HEK293 (cell line): ENCODE measurements at regions not wholly inside any gene's neighbourhood (a gene's known extent, or its start where the extent isn't known, plus 50 kb on each side); places are given as distances from the start of the nearest gene placed in this dataset.
"Not testable (repeated sequence)": the region's sequence is repeated elsewhere in the genome, so short reads cannot be mapped to it uniquely, and the experiment has no call there.

ENCODE experiments used
- CTCF ChIA-PET: fragments of 350-600 bp; formaldehyde crosslinking; extraction: SDS; loops from one replicate; lab custom pipeline; 2021; ENCODE audit warnings: antibody characterized with exemption; lab: Yijun Ruan, JAX
- POLR2A ChIA-PET: fragments of 300-600 bp; formaldehyde crosslinking; extraction: SDS; loops from one replicate; lab custom pipeline; 2020; ENCODE audit warnings: antibody characterized with exemption, inconsistent platforms; lab: Yijun Ruan, JAX
- H3K27ac ChIP-seq: fragments of 200-500 bp; sonication (Bioruptor generic); 2 replicates; pipeline ENCODE4 v1.5.1; 2014; ENCODE audit warnings: low read depth, low read length, control low read depth, inconsistent platforms; ENCODE audit errors: extremely low read depth
- H3K36me3 ChIP-seq, 2 experiments: fragments of 200-500 bp in 1 of 2; sonication (Bioruptor generic) in 1 of 2; 1 replicate in 1 of 2; 2 replicates in 1 of 2; pipeline ENCODE4 v1.5.1; 2014 to 2017; ENCODE audit warnings: inconsistent platforms in 2 of 2, low read length in 2 of 2; ENCODE audit not compliant: control insufficient read depth in 2 of 2, insufficient read depth in 1 of 2
- H3K4me1 ChIP-seq: fragments of 200-500 bp; sonication (Bioruptor generic); 2 replicates; pipeline ENCODE4 v1.5.1; 2014; ENCODE audit warnings: mild to moderate bottlenecking, low read length, inconsistent platforms; ENCODE audit not compliant: control insufficient read depth, insufficient read depth
- H3K4me3 ChIP-seq: 2 replicates; pipeline ENCODE4 v1.5.1; 2011; ENCODE audit warnings: low read depth, mild to moderate bottlenecking, control low read depth, low read length, moderate library complexity
- H3K9me3 ChIP-seq: fragments of 200-500 bp; sonication (Bioruptor generic); 2 replicates; pipeline ENCODE4 v1.5.1; 2014; ENCODE audit warnings: low read depth, low read length, inconsistent platforms; ENCODE audit not compliant: control insufficient read depth, insufficient read depth
- GLIS1 ChIP-seq: fragments of 450-650 bp; formaldehyde crosslinking; IDR thresholded peaks from 2 replicates; pipeline ENCODE4 v1.5.1; 2016; ENCODE audit warnings: missing biosample characterization, missing genetic modification characterization
- GLIS2 ChIP-seq: fragments of 450-650 bp; formaldehyde crosslinking; IDR thresholded peaks from 2 replicates; pipeline ENCODE4 v1.5.1; 2016; ENCODE audit warnings: missing biosample characterization, missing genetic modification characterization
- MYNN ChIP-seq: fragments of 450-650 bp; formaldehyde crosslinking; IDR thresholded peaks from 2 replicates; pipeline ENCODE4 v1.5.1; 2016; ENCODE audit warnings: missing biosample characterization, missing genetic modification characterization, borderline replicate concordance
- SETDB1 ChIP-seq: IDR thresholded peaks from one replicate; pipeline ENCODE4 v1.6.1; 2017; ENCODE audit warnings: mild to moderate bottlenecking, low read length, moderate library complexity, mixed read lengths; ENCODE audit not compliant: insufficient read length
- ZBTB7A ChIP-seq: fragments of 450-650 bp; formaldehyde crosslinking; IDR thresholded peaks from 2 replicates; pipeline ENCODE4 v1.5.1; 2016; ENCODE audit warnings: low read depth, missing biosample characterization, missing genetic modification characterization
- ZNF16 ChIP-seq: fragments of 450-650 bp; formaldehyde crosslinking; IDR thresholded peaks from 2 replicates; pipeline ENCODE4 v1.5.1; 2016; ENCODE audit warnings: low read depth, missing biosample characterization, missing genetic modification characterization
- ZNF292 ChIP-seq: fragments of 450-650 bp; formaldehyde crosslinking; IDR thresholded peaks from 2 replicates; pipeline ENCODE4 v1.5.1; 2016; ENCODE audit warnings: low read depth, missing biosample characterization, missing genetic modification characterization, borderline replicate concordance
- ZNF324 ChIP-seq: fragments of 450-650 bp; formaldehyde crosslinking; IDR thresholded peaks from 2 replicates; pipeline ENCODE4 v1.5.1; 2016; ENCODE audit warnings: missing biosample characterization, missing genetic modification characterization
- ZNF510 ChIP-seq: fragments of 450-650 bp; formaldehyde crosslinking; IDR thresholded peaks from 2 replicates; pipeline ENCODE4 v1.5.1; 2018; ENCODE audit warnings: mild to moderate bottlenecking, missing genetic modification characterization, missing biosample characterization; ENCODE audit not compliant: insufficient replicate concordance
- ZNF585B ChIP-seq: fragments of 450-650 bp; formaldehyde crosslinking; IDR thresholded peaks from 2 replicates; pipeline ENCODE4 v1.5.1; 2016; ENCODE audit warnings: missing biosample characterization, missing genetic modification characterization
- ZNF600 ChIP-seq: fragments of 450-650 bp; formaldehyde crosslinking; IDR thresholded peaks from 2 replicates; pipeline ENCODE4 v1.5.1; 2016; ENCODE audit warnings: missing biosample characterization, missing genetic modification characterization
- ZNF610 ChIP-seq: fragments of 450-650 bp; formaldehyde crosslinking; IDR thresholded peaks from 2 replicates; pipeline ENCODE4 v1.5.1; 2016; ENCODE audit warnings: missing biosample characterization, missing genetic modification characterization, borderline replicate concordance
- ZNF623 ChIP-seq: fragments of 450-650 bp; formaldehyde crosslinking; IDR thresholded peaks from 2 replicates; pipeline ENCODE4 v1.5.1; 2016; ENCODE audit warnings: missing biosample characterization, missing genetic modification characterization
- ZNF654 ChIP-seq: fragments of 450-650 bp; formaldehyde crosslinking; IDR thresholded peaks from 2 replicates; pipeline ENCODE4 v1.5.1; 2016; ENCODE audit warnings: low read depth, missing biosample characterization, missing genetic modification characterization
- ZNF677 ChIP-seq: fragments of 450-650 bp; IDR thresholded peaks from 2 replicates; pipeline ENCODE4 v1.5.0; 2018; ENCODE audit warnings: missing biosample characterization, mild to moderate bottlenecking, missing genetic modification characterization, moderate library complexity
- ZNF843 ChIP-seq: fragments of 450-650 bp; formaldehyde crosslinking; IDR thresholded peaks from 2 replicates; pipeline ENCODE4 v1.5.1; 2016; ENCODE audit warnings: missing biosample characterization, missing genetic modification characterization
- TF ChIP-seq, protein P1 (sequence below): fragments of 450-650 bp; formaldehyde crosslinking; IDR thresholded peaks from 2 replicates; pipeline ENCODE4 v1.5.1; 2016; ENCODE audit warnings: missing biosample characterization, missing genetic modification characterization

DNA sequence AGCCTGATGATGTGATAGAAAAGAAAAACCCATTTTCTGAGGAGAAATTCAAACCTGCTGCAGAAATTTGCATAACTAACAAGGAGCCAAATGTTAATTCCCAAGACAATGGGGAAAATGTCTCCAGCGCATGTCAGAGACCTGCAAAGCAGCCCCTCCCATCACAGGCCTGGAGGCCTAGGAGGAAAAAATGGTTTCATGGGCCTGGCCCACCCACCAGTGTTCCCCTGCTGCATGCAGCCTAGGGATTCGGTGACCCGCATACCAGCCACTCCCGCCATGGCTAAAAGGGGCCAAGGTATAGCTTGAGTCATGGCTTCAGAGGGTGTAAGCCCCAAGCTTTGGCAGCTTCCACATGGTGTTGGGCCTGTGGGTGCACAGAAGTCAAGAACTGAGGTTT is 147.7 kb upstream of the SLC24A3 start:
- POLR2A ChIA-PET, H3K4me3 ChIP-seq: not testable (repeated sequence)
- TF ChIP-seq ZNF585B (peak; percentile 95), SETDB1 (peak; percentile 67)
- TF ChIP-seq, all 188 proteins: peak for 2; not testable (repeated sequence) for 186
- H3K27ac ChIP-seq, H3K9me3 ChIP-seq, H3K36me3 ChIP-seq, CTCF ChIA-PET, H3K4me1 ChIP-seq: not testable (repeated sequence)

DNA sequence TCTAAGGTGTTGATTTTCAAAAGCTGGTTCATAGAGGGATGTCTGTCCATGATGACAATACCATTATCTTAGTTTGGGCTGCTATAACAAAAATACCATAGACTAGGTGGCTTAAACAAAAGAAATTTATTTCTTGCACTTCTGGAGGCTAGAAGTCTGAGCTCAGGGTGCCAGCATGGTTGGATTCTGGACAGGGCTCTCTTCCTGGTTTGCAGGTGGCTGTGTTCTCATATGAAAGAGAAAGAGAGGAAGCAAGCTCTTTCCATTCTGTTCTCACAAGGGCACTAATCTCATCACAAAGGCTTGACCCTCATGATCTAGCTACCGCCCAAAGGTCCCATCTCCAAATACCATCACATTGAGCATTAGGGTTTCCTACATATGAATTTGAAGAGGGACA is 144.5 kb upstream of the SLC24A3 start:
- Histone ChIP-seq H3K27ac (no peak overlapping the region), H3K9me3 (no peaks in the 10 kb centered on the region), H3K4me3 (no peak overlapping the region), H3K4me1 (no peaks in the 10 kb centered on the region), H3K36me3 (no peaks in the 10 kb centered on the region)
- ChIA-PET CTCF (interaction anchor here (0.6 kb wide), 1 partner anchor 725 kb away, joined by 3 read pairs; no protein-coding TSS in a partner anchor), POLR2A (no interaction called here)
- TF ChIP-seq ZNF324 (no peak), ZNF292 (no peak), ZNF510 (tag by site-specific recombination) (no peak), ZNF623 (no peak), ZNF16 (tag by site-specific recombination) (no peak), GLIS1 (no peak), ZNF843 (no peak), ZNF654 (tag by site-specific recombination) (no peak), ZNF610 (tag by site-specific recombination) (no peak)

GRCh38 chr20:19070026-19070425 is 142.4 kb upstream of the SLC24A3 start:
- Histone ChIP-seq H3K4me1 (no peaks in the 10 kb centered on the region), H3K27ac (no peak overlapping the region), H3K9me3 (no peaks in the 10 kb centered on the region), H3K4me3 (no peak overlapping the region), H3K36me3 (no peaks in the 10 kb centered on the region)
- POLR2A ChIA-PET, result no interaction called here
- CTCF ChIA-PET, result interaction anchor here (0.5 kb wide), 1 partner anchor 508 kb away, joined by 4 read pairs; no protein-coding TSS in a partner anchor
- TF ChIP-seq ZNF600 (tag by site-specific recombination), result no peak
- no peak for TF ChIP-seq ZNF677 (tag by site-specific recombination)
- TF ChIP-seq MYNN, result no peak

GRCh38 chr20:19070681-19071445 is 141.6 kb upstream of the SLC24A3 start:
- Histone ChIP-seq H3K27ac (no peak overlapping the region), H3K9me3 (no peaks in the 10 kb centered on the region), H3K36me3 (no peaks in the 10 kb centered on the region), H3K4me3 (no peak overlapping the region), H3K4me1 (no peaks in the 10 kb centered on the region)
- CTCF ChIA-PET, result no interaction called here
- TF ChIP-seq ZBTB7A (no peak), GLIS2 (tag by site-specific recombination) (no peak)
- TF ChIP-seq, protein P1, sequence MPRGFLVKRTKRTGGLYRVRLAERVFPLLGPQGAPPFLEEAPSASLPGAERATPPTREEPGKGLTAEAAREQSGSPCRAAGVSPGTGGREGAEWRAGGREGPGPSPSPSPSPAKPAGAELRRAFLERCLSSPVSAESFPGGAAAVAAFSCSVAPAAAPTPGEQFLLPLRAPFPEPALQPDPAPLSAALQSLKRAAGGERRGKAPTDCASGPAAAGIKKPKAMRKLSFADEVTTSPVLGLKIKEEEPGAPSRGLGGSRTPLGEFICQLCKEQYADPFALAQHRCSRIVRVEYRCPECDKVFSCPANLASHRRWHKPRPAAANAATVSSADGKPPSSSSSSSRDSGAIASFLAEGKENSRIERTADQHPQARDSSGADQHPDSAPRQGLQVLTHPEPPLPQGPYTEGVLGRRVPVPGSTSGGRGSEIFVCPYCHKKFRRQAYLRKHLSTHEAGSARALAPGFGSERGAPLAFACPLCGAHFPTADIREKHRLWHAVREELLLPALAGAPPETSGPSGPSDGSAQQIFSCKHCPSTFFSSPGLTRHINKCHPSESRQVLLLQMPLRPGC (tag by site-specific recombination), result no peak
- POLR2A ChIA-PET, result no interaction called here
